ENCODE measurements at regions not wholly inside any gene's neighbourhood (a gene's known extent, or its start where the extent isn't known, plus 50 kb on each side); places are given as distances from the start of the nearest gene placed in this dataset.

GRCh38 chr4:126697748-126698147 lies 935.0 kb upstream of the INTU start:
- no peaks in the 10 kb centered on the region for H3F3A ChIP-seq (ENCODE audit: insufficient read depth, low read length)
- no peak overlapping the region for H3K27ac ChIP-seq (ENCODE audit: low read length)
- no peak overlapping the region for H3K4me2 ChIP-seq (ENCODE audit: low read depth, low read length)
- no peaks in the 10 kb centered on the region for H3K27me3 ChIP-seq (replicated peaks; ENCODE audit: insufficient read depth, low read length)
- H3K36me3 ChIP-seq (replicated peaks; ENCODE audit: insufficient read depth, low read length), result no peaks in the 10 kb centered on the region
- H3K4me1 ChIP-seq (ENCODE audit: low read length), result no peaks in the 10 kb centered on the region
- no peaks in the 10 kb centered on the region for H3K79me2 ChIP-seq (ENCODE audit: low read length)
- TF ChIP-seq EZH2 (optimal IDR thresholded peaks at IDR 0.05; ENCODE audit: low read depth, low read length), result no peak
- no peak for TF ChIP-seq CTCF (IDR thresholded peaks at IDR 0.05; ENCODE audit: low read length)
- no peak for TF ChIP-seq EZH2phosphoT487 (IDR thresholded peaks at IDR 0.05; ENCODE audit: low read length)
- H3K4me3 ChIP-seq (ENCODE audit: low read length), result no peak overlapping the region
- no peak overlapping the region for H2AFZ ChIP-seq (ENCODE audit: low read length)
- no peak for DNase-seq
- no peaks in the 10 kb centered on the region; the same call in 1 of the 2 replicates for H3K9me3 ChIP-seq (replicated peaks; ENCODE audit: insufficient read depth, low read length)
- no peaks in the 10 kb centered on the region for H3K9me2 ChIP-seq (replicated peaks; ENCODE audit: insufficient read depth, low read length)
- H4K20me1 ChIP-seq (ENCODE audit: insufficient read depth, low read length), result no peaks in the 10 kb centered on the region
- no peak overlapping the region for H3K9ac ChIP-seq (ENCODE audit: low read length)

GRCh38 chr4:126698224-126698623 lies 934.5 kb upstream of the INTU start:
- Histone ChIP-seq H3K9me3 (replicated peaks; ENCODE audit: insufficient read depth, low read length) (no peaks in the 10 kb centered on the region; the same call in 1 of the 2 replicates), H3K9me2 (replicated peaks; ENCODE audit: insufficient read depth, low read length) (no peaks in the 10 kb centered on the region), H4K20me1 (ENCODE audit: insufficient read depth, low read length) (no peaks in the 10 kb centered on the region), H3K79me2 (ENCODE audit: low read length) (no peaks in the 10 kb centered on the region), H3K36me3 (replicated peaks; ENCODE audit: insufficient read depth, low read length) (no peaks in the 10 kb centered on the region), H3K9ac (ENCODE audit: low read length) (no peak overlapping the region), H3K4me2 (ENCODE audit: low read depth, low read length) (no peak overlapping the region), H2AFZ (ENCODE audit: low read length) (no peak overlapping the region), H3K27ac (ENCODE audit: low read length) (no peak overlapping the region), H3K4me3 (ENCODE audit: low read length) (no peak overlapping the region), H3K4me1 (ENCODE audit: low read length) (no peaks in the 10 kb centered on the region), H3K27me3 (replicated peaks; ENCODE audit: insufficient read depth, low read length) (no peaks in the 10 kb centered on the region), H3F3A (ENCODE audit: insufficient read depth, low read length) (no peaks in the 10 kb centered on the region)
- no peak for TF ChIP-seq CTCF (IDR thresholded peaks at IDR 0.05; ENCODE audit: low read length)
- TF ChIP-seq EZH2phosphoT487 (IDR thresholded peaks at IDR 0.05; ENCODE audit: low read length), result no peak
- TF ChIP-seq EZH2 (optimal IDR thresholded peaks at IDR 0.05; ENCODE audit: low read depth, low read length), result no peak
- no peak for DNase-seq

- TF ChIP-seq EZH2phosphoT487 (IDR thresholded peaks at IDR 0.05; ENCODE audit: low read length), result no peak
- no peak for TF ChIP-seq CTCF (IDR thresholded peaks at IDR 0.05; ENCODE audit: low read length)
- no peak for TF ChIP-seq EZH2 (optimal IDR thresholded peaks at IDR 0.05; ENCODE audit: low read depth, low read length)
- H3K9me2 ChIP-seq (replicated peaks; ENCODE audit: insufficient read depth, low read length), result no peaks in the 10 kb centered on the region
- no peak overlapping the region for H3K27ac ChIP-seq (ENCODE audit: low read length)
- H3K27me3 ChIP-seq (replicated peaks; ENCODE audit: insufficient read depth, low read length), result no peaks in the 10 kb centered on the region
- H3K9ac ChIP-seq (ENCODE audit: low read length), result no peak overlapping the region
- H2AFZ ChIP-seq (ENCODE audit: low read length), result no peak overlapping the region
- H3K9me3 ChIP-seq (replicated peaks; ENCODE audit: insufficient read depth, low read length), result no peaks in the 10 kb centered on the region; the same call in 1 of the 2 replicates
- H3K79me2 ChIP-seq (ENCODE audit: low read length), result no peaks in the 10 kb centered on the region
- no peaks in the 10 kb centered on the region for H3F3A ChIP-seq (ENCODE audit: insufficient read depth, low read length)
- H3K4me1 ChIP-seq (ENCODE audit: low read length), result no peaks in the 10 kb centered on the region
- no peak for DNase-seq
- H3K4me3 ChIP-seq (ENCODE audit: low read length), result no peak overlapping the region
- no peaks in the 10 kb centered on the region for H3K36me3 ChIP-seq (replicated peaks; ENCODE audit: insufficient read depth, low read length)
- no peaks in the 10 kb centered on the region for H4K20me1 ChIP-seq (ENCODE audit: insufficient read depth, low read length)
- H3K4me2 ChIP-seq (ENCODE audit: low read depth, low read length), result no peak overlapping the region
These were observed 931.0 kb upstream of the INTU start for GRCh38 chr4:126701756-126702155.
